DMS 273 (cell line): ENCODE measurements at regions not wholly inside any gene's neighbourhood (a gene's known extent, or its start where the extent isn't known, plus 50 kb on each side); places are given as distances from the start of the nearest gene placed in this dataset.

Experiments used
- DNase-seq: peaks from one replicate; lab custom pipeline; 2025; ENCODE audit not compliant: unreplicated experiment; lab: John Stamatoyannopoulos, UW

GRCh38 chr12:71011261-71011660, 90.7 kb upstream of the PTPRR start:
- no peak for DNase-seq

DNA sequence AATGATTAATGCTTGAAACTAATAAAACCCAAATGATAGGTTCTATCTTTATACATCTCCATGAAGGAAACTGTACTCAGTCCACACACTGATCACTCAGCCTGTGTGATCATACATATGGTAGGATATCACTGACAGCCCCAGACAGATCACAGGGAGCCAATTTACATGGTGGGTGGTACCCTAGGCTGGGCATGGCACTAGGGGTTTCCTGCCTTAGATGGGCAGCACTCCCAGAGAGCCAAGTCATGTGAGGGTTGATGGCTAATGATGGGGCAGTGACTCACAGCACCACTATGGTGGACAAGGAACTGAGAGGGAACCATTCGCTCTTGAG, 89.6 kb upstream of the PTPRR start:
- no peak for DNase-seq

DNA sequence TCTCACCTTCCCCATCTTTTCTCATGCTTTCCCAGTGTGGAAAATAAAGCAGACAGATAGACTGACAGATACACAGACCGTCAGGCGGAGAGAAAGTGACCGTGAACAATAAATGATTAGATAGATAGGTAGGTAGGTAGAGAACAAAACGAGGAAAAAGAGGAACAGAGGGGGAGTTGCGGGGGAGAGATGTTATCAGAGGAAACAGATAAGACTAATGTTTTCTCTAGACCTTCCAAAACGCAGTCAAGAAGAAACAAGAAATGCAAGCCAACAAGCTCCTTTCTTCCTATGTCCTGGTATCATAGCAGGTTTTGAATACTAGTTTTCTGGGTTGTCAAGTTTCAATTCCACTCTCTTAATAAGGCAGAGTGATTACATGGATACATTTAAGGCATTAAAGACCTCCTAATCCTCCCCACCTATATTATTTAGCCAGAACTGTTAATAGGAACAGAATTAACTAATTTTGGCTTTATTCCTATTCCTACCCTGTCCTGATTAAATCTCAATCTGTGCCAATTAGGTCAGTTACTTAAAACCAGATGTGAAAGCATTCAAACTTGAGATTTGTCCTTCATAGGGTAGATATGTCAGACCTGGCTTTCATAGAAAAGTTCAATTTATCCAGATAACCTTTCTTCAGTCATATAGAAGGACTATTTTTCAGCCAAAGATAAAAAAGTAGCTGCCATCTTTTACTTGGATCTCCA, 89.0 kb upstream of the PTPRR start:
- DNase-seq: no peak

- DNase-seq: no peak
Observed at GRCh38 chr12:71008616-71009015, 88.1 kb upstream of the PTPRR start.

GRCh38 chr12:71007781-71008404, 87.4 kb upstream of the PTPRR start:
- no peak for DNase-seq

GRCh38 chr12:71007020-71007419, 86.5 kb upstream of the PTPRR start:
- no peak for DNase-seq

GRCh38 chr12:71005166-71005565, 84.6 kb upstream of the PTPRR start:
- no peak for DNase-seq

- no peak for DNase-seq
Observed at GRCh38 chr12:71004578-71004977, 84.0 kb upstream of the PTPRR start.

DNA sequence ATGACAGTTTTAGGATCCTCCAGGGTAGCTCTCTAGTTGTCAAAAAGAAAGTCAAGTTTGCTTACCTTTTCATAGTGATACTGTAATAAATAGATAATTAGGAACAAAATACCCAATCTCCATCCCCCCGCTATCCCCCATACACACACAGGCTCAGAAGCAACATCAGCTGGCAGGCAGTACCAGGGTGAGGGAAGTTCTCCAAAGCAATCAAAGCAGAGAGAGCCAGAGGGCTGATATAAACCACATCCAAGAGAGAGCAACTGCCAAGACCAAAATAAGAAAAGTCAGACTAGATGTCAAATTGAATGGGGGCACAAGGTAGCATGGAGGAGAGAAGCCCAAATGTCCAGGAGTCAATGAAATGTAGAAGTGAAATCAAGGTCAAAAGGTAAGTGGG, 80.2 kb upstream of the PTPRR start:
- DNase-seq: no peak

DNA sequence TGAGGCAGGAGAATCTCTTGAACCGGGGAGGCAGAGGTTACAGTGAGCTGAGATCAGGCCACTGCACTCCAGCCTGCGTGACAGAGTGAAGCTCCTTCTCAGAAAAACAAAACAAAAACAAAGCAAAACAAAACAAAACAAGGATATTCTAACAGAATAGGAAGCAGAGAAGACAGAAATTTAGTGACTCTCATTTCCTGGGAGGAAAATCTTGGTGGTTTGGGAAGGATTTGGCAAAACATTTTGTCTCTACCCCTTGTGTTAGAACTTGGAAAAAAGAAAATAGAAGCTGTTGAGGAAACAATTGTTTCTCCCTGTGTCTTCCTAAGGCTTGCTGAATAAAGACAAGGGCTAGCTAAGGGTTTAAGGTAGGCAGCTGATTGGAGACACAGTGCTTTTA, 79.7 kb upstream of the PTPRR start:
- DNase-seq: no peak

GRCh38 chr12:70994217-70994788, 73.8 kb upstream of the PTPRR start:
- no peak for DNase-seq

- no peak for DNase-seq
Observed at GRCh38 chr12:70989232-70989631, 68.7 kb upstream of the PTPRR start.

GRCh38 chr12:70985850-70986249, 65.3 kb upstream of the PTPRR start:
- no peak for DNase-seq

GRCh38 chr12:70983692-70984091, 63.2 kb upstream of the PTPRR start:
- DNase-seq: no peak

DNA sequence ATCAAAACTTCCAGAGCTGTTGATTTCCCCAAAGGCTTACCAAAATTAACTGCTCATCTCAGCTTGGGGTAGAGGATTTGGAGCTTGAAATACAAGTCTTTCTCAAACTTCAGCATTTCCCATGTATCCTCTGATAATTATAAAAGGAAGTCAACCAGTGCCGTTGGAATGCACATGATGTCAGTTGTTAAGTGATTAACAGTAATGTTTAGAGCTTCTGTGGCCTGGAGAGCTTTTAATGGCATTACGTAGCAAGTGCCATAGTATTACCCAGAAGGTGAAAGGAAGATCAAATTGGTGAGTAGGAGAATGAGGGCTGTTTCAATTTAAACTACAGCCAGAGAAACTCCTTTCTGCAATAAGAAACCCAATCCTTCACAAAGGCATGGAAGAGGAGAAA, 62.5 kb upstream of the PTPRR start:
- no peak for DNase-seq

DNA sequence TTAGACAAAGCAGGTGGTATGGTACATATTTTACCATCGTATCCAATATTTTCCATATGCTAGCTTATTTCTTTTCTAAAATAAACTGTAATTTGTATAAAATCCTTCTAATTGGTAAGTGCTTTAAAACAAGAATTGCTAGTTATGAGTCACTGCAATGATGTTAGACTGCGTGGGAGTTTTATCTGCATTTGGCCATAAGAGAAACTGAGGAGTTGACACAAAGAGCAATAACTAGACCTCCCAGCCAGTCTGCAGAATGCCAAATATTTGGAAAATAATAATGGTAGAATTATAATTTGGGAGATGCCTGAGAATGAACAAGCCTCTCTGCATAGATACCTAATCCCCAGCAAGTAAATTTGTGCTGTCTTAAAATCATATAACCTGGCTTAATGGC, 61.7 kb upstream of the PTPRR start:
- no peak for DNase-seq

- DNase-seq: no peak
Observed at GRCh38 chr12:70971001-70971794, 50.7 kb upstream of the PTPRR start.
